HG02870 (cell line): ENCODE measurements at regions not wholly inside any gene's neighbourhood (a gene's known extent, or its start where the extent isn't known, plus 50 kb on each side); places are given as distances from the start of the nearest gene placed in this dataset.

Experiments used
- ATAC-seq: cut with Tn5 transposase; IDR thresholded peaks from one replicate; pipeline ENCODE4 v1.9.1; 2021; ENCODE audit warnings: mild to moderate bottlenecking, moderate library complexity; ENCODE audit not compliant: unreplicated experiment

GRCh38 chr1:216826646-216827045 is 103.4 kb upstream of the ESRRG start:
- ATAC-seq = no peak

GRCh38 chr1:216826214-216826613 is 103.0 kb upstream of the ESRRG start:
- ATAC-seq = no peak

DNA sequence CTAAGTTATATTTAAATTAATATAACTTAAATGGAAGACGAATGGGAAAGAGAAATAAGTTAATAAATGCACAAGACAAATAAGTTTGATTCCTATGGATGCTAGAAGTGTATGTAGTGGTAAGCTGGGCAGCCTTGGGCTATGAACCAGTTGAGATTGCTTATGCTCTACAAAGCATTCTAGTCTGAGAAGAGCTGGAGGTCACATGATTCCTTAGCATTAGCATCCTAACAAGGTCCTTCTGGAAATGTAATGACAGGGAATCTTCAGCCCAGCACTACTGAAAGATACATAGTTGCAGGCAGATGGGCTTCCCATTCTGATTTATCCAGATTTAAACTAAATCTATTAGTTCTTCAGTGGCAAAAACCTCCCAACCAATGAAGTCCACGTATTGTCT is 102.3 kb upstream of the ESRRG start:
- ATAC-seq = no peak

- ATAC-seq = no peak
These were observed 101.3 kb upstream of the ESRRG start for GRCh38 chr1:216824511-216824910.

DNA sequence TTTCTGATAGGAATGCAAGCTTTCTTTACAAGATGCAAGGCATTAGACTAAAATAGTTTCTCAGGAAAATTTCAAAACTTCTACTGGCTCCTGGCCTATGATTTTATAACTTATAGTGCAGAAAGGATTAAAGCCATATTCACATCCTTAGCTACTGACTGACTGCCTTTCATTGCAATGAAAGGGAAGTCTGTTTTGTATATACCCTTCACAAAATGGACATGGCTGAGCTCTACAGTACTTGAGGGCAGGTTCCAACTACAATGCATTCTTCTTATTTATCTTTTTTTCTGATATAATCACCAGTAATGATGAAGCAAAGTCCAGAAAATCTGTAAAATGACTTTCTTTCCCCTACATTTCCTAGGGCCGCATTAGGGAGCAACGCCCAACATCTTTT is 100.5 kb upstream of the ESRRG start:
- ATAC-seq = no peak

- ATAC-seq = no peak
These were observed 99.3 kb upstream of the ESRRG start for GRCh38 chr1:216822480-216822879.

DNA sequence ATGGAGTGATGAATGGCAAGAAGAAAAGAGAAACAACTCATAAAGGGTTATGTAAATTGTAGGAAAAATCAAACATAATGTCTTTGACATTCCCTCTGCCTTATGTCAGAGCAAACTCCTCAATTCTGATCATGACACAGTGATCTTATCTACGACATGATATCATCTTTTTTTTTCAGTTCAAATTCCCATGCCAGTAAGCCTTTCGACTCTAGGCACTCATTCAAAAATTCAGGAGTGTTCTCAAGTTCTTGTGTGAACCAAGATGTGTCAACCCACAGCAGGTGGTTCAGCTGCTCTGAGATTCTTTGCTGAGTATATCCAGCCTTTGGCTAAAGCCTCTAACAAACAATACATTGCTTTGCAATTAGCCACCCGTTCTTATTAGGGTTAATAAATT is 97.1 kb upstream of the ESRRG start:
- no peak for ATAC-seq

DNA sequence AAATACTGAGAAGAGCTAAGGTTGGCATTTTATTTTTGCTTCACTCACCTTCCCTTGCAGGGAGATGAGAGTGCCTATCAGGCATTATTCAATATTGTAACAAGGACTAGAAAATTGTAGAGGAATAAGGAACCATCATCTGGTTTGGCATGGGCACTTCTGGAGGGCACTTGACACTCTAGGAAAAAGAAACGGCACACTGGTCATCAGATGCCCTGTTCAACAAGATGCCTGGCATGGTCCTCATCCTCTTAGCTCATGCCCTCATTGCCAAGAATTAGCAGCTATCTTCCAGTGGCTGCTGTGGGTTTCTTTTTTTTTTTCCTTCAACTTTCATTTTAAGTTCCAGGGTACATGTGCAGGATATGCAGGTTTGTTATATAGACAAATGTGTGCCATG is 95.1 kb upstream of the ESRRG start:
- no peak for ATAC-seq

DNA sequence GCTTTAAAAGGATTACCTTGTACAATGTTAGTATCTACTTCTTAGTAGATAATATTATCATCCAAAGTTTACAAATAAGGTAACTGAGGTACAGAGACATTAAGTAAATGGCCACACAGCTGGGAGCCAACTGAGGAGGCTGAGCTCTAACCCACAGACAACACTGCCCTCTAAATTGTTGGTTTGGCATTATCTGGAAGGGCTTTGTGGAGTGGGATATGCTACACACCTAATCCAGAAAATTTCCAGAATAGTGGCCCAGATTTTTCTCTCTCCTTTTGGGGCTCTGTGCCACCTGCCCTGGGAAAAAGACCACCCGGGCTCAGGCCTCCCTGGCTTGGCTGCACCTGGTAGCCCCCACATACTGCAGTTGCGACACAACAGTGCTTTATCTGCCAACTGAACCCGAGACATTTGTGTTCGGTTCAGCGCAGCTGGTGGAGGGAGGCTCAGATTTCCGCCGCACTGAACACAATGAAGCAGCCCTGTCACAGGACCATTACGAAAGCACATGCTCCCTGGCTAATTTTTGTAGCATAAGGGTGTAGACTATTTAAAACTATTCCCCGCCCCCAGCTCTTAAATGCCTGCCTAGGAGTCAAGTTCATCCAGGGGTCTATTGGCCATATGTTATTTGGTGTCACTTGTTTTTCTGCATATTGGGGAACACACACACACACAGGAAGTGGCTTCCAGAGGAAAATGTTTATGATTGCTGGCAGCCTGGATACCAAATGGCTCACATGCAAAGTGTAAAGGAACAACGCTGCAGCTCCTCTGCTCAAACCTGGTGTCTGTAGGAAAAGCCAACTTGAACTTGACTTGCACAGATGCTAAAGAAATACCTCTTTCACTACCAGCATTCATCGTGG is 92.3 kb upstream of the ESRRG start:
- no peak for ATAC-seq

DNA sequence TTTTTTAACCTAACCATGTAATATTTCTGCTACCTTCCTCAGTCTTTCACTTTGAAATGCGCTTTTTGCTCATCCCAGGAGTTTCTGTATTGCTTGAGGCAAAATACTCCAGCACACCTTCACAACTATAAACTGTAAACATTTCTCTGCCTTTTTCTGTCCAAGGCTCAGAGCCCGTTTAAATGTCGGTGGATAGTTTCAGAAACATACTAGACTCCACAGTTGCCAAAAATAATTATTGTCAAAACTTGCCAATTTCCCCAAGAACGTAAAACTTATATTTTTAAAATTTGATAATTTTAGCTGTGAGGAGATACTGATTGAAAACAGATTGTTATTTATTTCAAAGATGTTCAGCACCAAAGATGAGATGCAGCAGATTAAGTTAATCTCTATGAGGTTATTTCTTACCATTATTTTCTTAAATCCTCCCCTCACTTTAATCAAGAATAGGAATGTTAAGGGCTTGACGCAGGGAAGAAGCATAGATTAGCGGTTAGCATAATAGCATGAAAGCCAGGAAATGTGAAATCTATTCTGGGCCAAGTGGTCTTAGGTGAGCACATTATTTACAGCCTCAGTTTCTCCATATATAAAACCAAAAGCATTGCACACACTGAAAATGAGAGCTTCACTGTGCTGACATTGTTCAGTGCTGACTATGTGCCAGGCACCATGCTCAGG is 91.5 kb upstream of the ESRRG start:
- ATAC-seq = no peak

GRCh38 chr1:216812966-216813365 is 89.7 kb upstream of the ESRRG start:
- ATAC-seq = no peak

- no peak for ATAC-seq
These were observed 86.4 kb upstream of the ESRRG start for GRCh38 chr1:216809649-216810048.

DNA sequence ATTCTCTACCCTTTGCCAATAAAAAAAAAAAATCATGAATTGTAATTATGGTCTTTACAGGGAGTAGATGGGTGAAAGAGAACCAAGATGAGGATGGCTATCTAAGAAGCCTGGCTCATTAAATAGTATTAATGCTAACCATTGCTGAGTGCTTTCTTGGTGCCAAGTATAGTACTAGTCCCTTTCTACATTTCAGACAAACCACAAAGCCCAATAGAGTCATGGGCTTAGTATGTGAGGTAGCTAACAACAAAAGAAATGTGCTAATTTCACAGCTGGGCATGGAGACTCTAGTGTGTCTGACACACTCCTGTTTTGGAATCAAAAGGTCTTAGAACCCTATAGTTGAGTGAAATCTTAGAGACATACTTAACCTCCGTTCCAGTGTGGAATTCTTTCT is 84.5 kb upstream of the ESRRG start:
- no peak for ATAC-seq

GRCh38 chr1:216805953-216806352 is 82.7 kb upstream of the ESRRG start:
- no peak for ATAC-seq

GRCh38 chr1:216805233-216805632 is 82.0 kb upstream of the ESRRG start:
- ATAC-seq = no peak

- no peak for ATAC-seq
These were observed 80.9 kb upstream of the ESRRG start for GRCh38 chr1:216804111-216804510.

- no peak for ATAC-seq
These were observed 71.4 kb upstream of the ESRRG start for GRCh38 chr1:216794586-216794985.

DNA sequence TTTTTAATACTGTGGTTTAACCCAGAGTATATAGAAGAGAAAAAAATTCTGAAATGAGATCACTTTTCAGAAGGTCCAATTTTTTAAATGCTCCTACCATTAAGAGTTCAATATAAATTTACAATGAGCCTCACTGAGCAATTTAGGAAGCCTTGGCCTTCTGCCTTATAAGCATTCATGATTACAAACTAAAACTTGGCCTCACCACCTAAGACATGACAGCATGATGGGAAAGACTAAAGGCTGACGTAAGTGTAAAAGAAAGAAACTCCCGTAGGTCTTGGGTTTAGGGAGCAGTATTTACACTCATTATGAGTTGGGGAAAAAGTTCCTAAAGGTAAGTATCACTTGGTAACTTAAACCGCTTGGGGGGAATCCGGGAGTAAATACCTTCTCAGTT is 70.7 kb upstream of the ESRRG start:
- no peak for ATAC-seq

- ATAC-seq = no peak
These were observed 70.1 kb upstream of the ESRRG start for GRCh38 chr1:216793303-216793702.

- ATAC-seq = no peak
These were observed 65.4 kb upstream of the ESRRG start for GRCh38 chr1:216788671-216789070.

GRCh38 chr1:216785737-216786136 is 62.5 kb upstream of the ESRRG start:
- no peak for ATAC-seq

- no peak for ATAC-seq
These were observed 62.0 kb upstream of the ESRRG start for GRCh38 chr1:216785221-216785620.
